Left forelimb (tissue), 1 donor: ENCODE measurements at regions not wholly inside any gene's neighbourhood (a gene's known extent, or its start where the extent isn't known, plus 50 kb on each side); places are given as distances from the start of the nearest gene placed in this dataset.
A peak's percentile ranks its signal among the peaks of the same experiment; 100 is the strongest.

ENCODE experiments used
- DNase-seq: peaks from one replicate; pipeline ENCODE4 v3.0.0-alpha.2; 2018; ENCODE audit warnings: low spot score

DNA sequence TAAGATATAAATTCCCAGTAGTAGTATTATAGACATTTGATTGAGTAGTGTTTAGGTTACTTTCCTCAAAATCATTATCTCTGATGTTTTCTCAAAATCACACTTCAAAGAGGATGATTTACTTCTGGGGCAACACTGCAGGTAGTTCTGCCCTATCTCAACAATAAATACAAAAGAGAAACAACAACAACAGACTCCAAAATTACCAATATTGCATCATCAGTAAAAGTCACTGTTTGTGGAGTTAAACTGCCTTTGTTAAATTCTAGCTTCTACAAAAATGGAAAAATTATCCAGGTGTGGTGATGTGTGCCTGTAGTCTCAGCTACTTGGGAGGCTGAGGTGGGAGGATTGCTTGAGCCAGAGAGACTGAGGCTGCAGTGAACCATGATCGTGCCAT, 637.6 kb upstream of the ZNF608 start:
- no peak for DNase-seq

DNA sequence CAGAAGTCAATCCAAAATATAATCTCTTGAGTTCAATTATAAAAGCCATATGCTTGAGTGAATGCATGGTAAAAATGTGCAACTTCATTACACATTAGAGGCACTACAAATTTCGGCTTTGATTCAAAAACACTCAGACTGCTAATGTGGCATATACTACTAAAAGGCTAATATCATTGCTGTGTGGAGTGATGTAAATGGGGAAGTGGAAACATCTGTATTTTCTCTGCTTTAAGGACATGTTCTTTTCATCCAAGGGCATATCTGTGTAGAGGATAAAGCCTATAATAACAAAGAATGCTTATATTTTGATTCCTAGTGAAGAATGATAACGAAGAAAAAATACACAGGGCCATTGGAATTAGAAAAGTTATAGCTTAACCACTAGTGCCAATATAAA, 643.9 kb upstream of the ZNF608 start:
- no peak for DNase-seq

DNA sequence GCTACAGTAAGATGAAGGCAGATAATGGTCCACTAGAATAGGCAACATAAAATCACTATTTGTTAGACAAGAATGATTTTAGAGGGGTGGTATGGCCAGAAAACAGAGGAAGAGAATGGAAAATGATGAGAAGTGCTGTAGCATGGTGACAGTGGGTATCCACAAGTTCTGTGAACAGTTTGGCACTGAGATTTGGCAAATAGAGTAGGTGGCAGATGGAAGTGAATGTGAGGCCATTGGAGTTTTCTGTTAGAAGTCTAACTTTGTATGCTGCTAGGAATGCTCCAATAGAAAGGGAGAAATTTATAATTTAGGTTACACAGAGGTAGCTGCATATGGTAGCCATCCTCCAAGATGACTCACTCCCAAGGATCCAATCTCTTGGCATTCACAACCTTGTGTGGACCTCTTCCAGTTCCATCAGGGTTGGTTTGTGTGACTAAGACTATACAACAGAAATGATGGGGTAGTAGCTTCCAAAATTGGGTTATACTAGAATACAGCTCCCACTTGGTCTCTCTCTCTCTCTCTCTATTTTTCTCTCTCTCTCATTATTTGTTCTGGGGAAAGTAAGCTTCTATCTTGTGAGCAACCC, 646.9 kb upstream of the ZNF608 start:
- no peak for DNase-seq

DNA sequence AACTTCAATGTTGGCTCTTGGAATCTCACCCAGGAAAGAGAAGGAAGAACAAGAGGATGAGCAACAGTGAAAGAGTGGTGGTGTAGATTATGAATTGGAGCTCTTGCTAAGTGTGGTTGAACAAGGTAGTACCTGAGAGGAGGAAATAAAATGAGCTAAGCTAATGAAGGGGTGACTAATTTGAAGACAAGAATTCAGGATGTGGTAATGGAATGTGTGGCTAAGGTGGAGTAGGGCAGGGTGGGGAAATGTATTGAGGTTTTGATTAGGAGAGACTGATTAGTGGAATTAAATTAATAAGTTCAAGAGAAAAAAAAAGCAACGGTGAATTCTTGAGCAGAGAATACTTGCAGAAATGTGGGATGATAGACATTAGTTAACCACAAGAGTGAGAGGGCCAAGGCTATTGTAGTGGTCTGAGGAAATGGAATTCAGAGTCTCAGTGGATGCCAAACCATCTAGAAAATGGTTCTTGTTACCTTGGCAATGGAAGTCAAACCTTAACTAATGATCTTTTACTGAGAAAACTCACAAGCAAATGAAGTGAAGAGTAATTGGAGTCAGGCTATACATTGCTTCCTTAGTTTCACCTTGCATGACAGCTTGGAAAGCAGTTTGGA, 648.3 kb upstream of the ZNF608 start:
- DNase-seq: no peak

DNA sequence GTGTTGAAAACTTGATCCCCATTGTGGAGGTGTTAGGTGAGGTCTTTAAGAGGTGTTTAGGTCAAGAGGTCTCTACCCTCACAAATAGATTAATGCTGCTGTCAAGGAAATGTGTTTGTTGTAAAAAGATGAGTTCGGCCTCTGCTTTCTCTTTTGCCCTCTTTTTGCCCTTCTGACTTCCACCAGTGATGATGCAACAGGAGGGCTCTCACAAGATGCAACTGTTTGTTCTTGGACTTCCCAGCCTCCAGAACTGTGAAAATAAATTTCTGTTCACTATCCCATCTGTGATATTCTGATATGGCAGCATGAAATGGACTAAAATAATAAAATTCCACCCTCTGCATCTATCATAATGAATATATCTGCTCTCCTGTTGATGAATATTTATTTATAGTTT, 650.0 kb upstream of the ZNF608 start:
- no peak for DNase-seq

DNA sequence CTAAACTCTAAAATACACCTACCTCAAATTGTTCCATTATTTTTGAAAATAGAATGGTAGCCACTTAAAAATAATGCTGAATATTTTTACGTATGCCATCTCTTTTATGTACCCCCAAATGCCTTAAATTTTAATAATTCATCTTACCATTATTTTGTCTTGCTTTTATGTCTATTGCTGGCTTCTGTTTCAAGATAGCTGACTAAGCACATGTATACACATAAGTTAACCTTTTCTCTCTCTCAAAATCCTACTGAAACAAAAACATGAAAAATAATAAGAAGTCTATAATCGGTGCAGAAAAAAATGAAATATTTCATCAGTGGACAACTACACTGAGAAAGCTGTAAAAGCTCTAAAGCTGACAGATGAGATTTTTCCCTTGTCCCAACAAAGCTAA, 652.0 kb upstream of the ZNF608 start:
- DNase-seq: no peak

DNA sequence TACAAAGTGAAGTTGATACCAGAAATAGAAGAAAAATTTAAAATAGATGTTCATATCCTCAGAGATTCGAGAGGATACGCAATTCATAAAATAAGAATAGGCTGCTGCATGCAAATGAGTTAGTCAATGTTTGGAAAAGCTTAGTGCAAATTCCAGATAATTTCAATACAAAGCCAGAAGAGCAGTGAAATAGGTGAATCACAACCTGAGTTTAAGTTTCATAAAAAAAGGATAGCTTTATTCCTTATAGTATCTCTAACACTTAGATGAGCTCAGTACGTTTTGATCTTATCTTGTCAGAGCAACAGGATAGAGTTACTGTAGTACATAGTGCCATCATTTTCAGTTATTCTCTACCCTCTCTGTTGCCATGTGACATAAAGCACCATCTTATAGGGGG, 653.4 kb upstream of the ZNF608 start:
- no peak for DNase-seq

DNA sequence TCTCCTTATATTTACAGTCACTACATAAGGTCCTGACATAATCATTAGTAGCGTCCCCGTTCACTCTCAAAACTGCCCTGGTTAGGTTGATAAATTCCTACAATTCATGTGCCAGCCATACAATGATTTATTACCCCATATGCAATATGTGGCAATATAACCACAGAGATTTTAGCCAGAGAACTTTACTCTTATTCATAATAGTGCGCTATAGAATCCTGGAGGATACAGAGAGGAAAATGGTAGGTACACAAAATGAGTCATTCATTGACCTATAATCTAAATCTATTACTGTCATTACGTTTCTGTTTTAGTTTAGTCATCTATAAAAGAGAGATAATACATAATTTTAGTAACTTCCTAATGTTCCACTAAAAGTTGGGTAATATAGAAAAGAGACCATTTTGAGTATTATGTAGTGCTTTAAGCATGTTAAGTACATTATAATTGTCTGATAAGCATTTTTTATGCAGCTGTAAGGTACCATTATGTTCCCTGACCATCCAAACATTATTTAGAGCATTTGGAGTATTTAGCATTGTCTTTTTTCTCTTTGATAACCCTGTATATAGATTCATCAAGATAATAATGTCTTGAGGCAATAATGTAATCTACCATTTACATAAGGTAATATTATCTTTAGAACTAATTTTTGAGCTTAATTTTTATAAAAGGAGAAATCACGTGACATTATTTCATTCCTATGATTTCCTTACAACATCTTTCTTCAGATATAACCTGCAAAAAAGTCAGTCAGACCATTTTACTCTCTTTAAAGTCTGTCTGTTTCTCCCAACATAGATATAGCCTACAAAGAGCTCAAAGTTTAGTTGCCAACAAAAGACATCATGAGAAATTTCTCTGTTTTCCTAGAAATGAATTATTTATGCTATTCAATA, 655.5 kb upstream of the ZNF608 start:
- DNase-seq: no peak

DNA sequence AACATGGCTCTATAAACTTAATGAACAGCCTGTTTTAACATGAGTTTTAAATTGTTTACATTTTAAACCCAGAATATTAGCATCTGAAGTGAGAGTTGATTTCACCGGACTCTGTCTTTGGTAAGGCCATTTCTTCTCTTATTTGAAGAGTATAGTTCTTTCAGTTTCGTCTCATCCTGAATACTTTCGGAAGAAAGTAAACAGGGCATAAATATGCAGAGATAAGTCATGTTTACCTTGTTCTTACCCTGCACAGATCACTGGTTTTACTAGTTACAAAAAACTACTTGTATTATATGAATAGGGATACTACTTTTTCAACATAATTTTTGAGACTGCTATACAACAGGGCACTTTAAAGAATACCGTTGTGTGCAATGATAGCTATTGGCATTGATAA, 656.3 kb upstream of the ZNF608 start:
- DNase-seq: no peak

DNA sequence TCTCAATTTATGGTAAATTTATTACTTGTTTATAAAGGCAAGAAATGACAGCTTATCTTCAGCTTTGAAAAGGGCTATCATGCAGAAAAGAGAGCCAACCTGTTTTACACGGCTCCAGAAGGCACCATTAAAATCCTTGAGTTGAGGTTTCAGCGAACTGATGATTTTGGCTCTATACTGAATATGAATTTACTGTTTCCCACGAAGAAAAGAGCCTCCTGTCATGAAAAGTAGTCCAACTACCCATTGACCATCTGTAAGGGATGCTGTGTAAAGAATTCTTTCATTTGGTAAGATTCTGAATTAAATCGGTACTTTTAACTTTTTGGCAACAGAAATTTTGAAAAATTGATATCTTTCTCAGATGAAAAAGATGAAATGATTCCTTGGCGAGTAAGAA, 657.6 kb upstream of the ZNF608 start:
- no peak for DNase-seq

DNA sequence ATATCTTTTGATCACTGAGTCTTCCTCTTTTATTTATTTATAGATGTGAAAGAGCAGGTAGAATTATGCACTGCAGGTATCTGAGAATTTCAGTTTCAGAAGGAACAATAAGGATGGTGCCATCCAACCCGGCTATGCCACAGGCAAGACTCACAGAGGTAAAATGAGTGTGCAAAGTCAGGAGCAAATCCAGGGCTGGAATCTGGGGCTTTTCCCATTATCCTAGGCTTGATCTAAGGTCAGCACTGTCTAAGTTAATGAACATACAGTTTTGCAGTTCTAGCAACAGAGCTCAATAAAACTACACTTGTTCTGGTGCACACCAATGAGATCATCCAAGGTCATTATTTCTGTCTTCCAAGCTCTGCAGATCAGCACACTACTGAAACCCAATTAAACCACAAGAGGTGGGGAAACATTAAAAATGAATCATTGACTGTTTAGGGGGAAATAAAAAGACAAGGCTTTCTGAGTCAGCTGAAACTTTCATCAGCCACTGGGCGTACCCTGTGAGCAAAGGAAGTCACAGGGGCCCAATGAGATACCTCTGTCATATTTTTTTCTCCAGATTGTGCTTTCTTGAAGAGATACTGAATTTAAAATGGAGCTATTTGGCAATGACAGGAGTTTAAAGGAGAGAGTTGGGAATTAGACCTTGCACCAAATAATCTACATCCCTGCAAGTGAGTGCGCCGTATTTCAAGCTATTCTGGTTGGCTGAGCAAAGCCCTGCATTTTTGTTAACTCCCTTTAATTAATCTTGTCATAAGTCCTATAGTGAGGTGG, 662.2 kb upstream of the ZNF608 start:
- no peak for DNase-seq

DNA sequence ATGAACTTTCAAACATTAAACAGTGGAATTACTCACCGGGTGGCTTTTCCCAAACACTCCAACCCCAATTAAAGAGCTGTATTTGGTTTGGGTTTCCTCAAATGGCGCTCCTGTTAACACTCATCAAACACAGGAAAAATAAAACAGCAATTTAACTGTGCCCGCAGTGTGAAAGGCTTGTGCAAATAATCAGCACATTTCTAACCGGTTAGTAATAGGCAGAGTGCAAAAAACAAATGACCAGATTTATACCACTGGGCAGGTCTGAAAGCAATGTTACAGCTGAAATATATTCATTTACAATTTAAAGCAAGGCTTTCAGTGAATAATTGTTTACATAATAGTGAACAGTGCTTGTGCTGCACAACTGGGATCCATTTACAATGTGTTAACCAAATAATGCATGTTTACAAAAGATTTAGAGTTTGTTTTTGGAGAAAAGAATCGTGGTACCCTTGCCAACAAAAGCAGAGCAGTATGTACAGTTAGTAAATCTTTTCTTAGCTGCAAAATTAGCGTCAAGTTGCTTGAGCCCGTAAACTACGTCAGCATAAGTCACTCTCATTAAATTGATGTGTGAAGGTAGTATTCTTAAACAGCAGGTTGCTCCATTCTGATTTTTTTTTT, 662.9 kb upstream of the ZNF608 start:
- no peak for DNase-seq

DNA sequence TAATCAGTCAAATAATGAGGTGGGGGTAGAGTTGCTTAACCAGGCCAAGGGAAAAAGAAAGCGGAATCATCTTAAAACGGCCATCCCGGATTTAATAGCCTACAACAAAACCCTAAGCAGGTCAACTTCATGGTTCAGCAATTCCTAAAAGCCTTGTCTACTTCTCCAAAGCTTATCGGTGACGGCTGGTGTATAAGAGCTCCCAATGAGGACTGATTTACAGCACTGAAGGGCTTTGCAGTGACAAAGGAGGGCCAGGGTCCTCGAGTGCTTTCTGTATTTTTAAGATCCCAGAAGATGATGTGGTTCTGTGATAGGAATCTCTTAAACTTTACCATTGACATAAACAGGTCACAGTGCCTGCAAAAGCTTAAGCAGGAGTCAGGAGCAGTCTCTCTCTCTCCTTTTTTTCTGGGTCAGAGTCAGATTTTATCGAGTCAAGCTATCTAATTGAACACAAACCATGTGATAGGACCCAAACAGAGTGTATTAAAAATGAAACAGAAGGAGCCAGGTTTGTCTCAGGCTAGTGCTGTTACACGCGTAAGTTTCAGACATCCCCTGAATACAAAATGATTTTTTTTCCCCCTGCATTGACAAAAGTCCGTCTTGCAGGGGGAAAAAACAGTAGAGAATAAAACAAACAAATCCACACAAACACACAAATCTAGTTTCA, 663.6 kb upstream of the ZNF608 start:
- DNase-seq: no peak

DNA sequence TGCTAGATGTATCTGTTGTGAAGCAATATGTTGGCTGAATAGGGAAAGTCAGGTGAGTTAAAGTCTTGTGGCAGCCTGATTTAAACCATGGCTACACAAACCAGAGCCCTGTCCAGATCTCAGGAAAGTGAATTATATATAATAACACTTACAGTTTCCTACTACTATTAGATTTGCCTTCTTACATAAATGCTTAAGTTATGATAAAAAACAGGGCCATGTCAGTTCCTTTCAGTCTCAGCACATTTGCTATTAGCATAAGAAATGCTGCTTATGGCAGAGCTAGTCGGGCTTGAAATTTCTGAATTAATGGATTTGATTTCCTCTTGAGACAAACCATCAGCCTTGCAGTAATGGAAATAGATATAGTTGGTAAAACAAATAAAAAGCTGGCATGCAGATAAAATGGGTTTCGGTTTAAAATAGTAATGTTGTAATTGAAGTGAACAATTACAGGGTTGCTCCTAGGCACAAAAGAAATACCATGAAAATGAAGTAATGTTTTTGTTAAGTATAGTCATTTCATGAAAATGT, 664.2 kb upstream of the ZNF608 start:
- DNase-seq: no peak

DNA sequence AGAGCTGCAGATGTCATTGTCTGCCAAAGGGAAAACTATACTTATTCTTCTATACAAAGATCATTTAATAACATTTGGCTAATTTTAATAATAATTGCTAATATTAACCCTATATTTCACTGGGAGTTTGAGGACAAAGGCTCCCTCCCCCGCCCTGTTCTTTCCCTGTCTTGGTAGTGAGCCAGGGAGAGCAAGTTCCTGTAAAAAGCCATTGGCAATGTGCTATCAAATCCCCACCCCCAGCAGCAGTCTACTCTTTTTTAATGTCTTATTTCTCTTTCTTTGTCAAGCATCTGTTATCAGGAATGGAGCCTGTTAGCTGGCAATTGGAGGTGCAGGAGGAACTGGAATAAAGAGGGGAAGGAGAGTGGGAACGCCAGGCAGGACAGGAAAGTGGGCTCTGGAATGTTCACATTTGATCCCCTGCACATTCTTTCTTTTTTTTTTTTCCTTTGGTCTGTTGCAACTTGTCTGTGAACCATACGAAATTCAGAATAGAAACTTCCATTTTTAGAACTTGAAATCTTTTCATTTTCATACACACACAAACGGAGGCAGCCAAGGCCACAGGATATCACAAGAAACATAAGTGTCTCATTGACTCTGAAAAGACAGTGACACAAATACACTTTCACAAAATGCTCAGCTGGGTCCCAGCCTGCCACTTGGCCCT, 664.8 kb upstream of the ZNF608 start:
- no peak for DNase-seq

DNA sequence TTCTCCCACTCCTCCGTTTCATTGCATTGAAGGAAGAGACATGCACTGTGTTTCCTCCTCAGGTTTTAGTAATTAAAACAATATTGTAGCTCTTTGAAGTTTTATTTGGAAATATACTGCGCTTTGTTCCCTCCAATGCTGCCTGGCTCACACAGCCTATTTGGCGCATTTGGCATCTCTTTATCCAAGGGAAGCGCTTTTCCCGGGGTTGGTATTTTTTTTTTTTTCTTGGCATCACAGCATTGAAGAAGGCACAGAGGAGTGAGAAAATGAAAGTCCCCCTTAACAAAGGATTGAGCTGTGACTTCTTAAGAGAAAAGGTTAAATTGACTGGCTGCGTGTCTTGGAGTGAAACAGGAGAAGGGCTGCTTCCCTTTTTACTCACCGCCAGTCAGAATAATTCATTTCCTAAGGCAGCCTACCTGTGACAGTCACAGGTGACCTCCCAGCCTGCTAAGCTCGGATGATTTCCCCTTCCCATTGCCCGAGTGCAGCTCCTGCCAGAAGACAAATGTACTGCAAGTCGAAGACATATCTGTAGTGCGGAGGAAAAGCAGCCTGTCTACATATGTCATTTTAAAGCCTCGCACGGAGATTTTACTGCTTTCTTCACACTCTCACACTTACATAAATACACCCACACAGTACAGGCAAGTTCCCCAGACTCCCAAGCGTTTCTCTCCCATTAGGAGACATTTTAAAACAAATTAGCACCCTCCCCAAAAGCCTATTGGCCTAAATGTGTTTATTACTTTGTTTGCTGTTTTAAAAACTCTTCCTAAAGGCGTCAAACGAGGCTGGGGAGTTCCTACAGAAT, 665.5 kb upstream of the ZNF608 start:
- no peak for DNase-seq

DNA sequence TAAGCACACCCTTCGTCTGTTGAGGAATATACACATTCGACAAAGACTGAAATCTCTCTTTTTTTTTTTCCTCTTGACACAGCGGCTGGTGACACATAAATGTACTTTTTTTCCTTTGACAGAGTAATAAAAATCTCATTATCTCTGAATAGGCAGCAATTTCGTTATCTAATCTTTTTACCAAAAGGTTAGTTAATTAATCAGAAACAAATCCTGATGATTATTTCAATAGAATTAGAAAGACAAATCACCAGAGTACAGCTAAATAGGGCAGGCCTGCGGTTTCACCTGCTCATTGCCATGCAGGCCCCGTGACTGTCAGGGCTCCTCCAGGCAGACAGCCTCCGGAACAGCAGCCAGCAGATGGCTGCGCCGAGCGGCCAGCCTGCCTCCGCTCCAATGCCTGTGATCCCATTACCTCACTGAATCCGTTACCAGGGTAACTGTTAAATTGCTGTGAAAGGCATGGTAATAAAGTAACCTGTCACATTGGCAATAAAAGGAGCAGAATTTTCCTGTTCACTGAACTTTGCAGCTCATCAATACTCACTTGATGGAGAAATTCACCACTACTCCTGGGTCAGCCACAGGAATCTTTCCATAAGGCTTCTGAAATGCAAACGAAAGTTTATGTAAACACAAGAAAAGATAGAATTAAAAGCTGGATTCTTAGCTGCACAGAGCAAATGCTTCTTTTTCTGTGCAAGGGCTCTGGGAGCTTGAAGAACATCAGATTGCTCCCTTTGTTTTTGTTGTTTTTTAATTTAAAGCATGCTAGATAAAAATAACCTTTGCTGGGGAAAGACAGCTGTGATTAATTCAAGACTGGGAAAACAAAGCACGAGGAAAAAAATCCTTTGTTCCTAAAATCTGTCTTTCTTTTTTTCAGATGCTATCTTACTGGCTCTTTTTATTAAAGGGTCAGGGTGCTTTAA, 666.4 kb upstream of the ZNF608 start:
- peak; percentile 84 for DNase-seq

DNA sequence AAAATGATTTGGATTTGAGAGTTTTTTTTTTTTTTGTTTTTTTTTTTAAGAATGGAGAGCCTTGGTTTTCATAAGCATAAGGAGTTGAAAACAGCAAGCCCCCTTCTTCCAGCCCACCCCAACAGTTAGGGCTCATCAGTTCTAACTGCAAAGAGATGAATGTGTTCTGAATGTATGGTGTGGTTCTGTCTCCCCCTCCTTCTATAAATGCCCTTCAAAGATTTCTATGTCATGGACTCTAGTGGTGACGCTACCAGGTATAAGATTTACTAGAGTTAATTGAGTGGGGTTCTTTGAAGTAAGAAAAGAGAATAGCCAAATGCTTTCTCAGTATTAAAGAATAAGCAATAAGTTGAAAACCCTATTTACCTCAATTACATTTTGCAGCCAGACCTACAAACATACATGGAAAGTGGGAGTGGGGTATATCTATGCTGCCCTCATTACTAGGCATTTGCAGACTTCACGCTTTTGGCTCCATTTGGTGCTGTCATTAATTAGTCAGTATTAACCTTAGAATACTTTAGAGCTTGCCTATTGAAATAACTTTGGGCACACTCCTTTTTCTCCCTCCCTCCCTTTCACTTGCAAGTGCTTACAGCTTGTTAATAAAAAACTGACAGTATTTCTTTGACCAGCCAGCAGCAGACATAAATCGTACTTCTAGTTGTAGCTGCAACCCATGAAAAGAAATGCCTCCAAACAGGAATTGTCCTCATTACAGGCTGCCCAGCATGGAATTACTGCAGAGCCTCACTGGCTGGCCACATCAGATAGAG, 667.2 kb upstream of the ZNF608 start:
- no peak for DNase-seq
